Natural killer cell treated with Interleukin-12 subunit alpha and Interleukin-12 subunit beta and Interleukin-15 and Interleukin-18, amount 100 ng/mL, for 72 hours (primary cell): ENCODE measurements at regions not wholly inside any gene's neighbourhood (a gene's known extent, or its start where the extent isn't known, plus 50 kb on each side); places are given as distances from the start of the nearest gene placed in this dataset.
"Not testable (repeated sequence)": the region's sequence is repeated elsewhere in the genome, so short reads cannot be mapped to it uniquely, and the experiment has no call there.

Source experiments
- ATAC-seq, 2 donors: fragments of 150-1000 bp; cut with Tn5 transposase in 1 of 2; sonication (Bioruptor Pico), chemical (Tn5 transposase) in 1 of 2; 2 replicates each; pipeline ENCODE4 v1.10.0; 2021
- DNase-seq: peaks from one replicate; pipeline ENCODE4 v3.0.0; 2022; ENCODE audit warnings: low spot score
- H3K27ac Mint-ChIP-seq, 2 donors: 1 replicate in 1 of 2; 2 replicates in 1 of 2; pipeline ENCODE4 v1.8.0; 2022; ENCODE audit warnings: mixed read lengths in 2 of 2, mild to moderate bottlenecking in 1 of 2, moderate library complexity in 1 of 2
- H3K27me3 Mint-ChIP-seq, 2 donors: 1 replicate in 1 of 2; 2 replicates in 1 of 2; pipeline ENCODE4 v1.8.0; 2022; ENCODE audit warnings: mixed read lengths in 2 of 2
- H3K36me3 Mint-ChIP-seq: one replicate; pipeline ENCODE4 v1.8.0; 2022; ENCODE audit warnings: mixed read lengths
- H3K4me1 Mint-ChIP-seq, 2 donors: 1 replicate in 1 of 2; 2 replicates in 1 of 2; pipeline ENCODE4 v1.8.0; 2022; ENCODE audit warnings: low read depth in 2 of 2, mixed read lengths in 2 of 2, mild to moderate bottlenecking in 1 of 2
- H3K4me3 Mint-ChIP-seq: one replicate; pipeline ENCODE4 v1.8.0; 2022; ENCODE audit warnings: mixed read lengths
- H3K9me3 Mint-ChIP-seq: 2 replicates; pipeline ENCODE4 v1.8.0; 2022; ENCODE audit warnings: mixed read lengths

GRCh38 chr7:159335181-159335926 lies 190.7 kb upstream of the VIPR2 start:
- peak overlapping the region in 1 of 2 donors; percentile 35 for H3K27ac Mint-ChIP-seq
- H3K27me3 Mint-ChIP-seq, H3K9me3 Mint-ChIP-seq, ATAC-seq, H3K4me3 Mint-ChIP-seq, DNase-seq, H3K36me3 Mint-ChIP-seq, H3K4me1 Mint-ChIP-seq: not testable (repeated sequence)

GRCh38 chr7:159332854-159333479 lies 188.3 kb upstream of the VIPR2 start:
- not testable (repeated sequence) for DNase-seq, H3K9me3 Mint-ChIP-seq, H3K4me3 Mint-ChIP-seq, H3K27me3 Mint-ChIP-seq, ATAC-seq, H3K36me3 Mint-ChIP-seq, H3K4me1 Mint-ChIP-seq, H3K27ac Mint-ChIP-seq

DNA sequence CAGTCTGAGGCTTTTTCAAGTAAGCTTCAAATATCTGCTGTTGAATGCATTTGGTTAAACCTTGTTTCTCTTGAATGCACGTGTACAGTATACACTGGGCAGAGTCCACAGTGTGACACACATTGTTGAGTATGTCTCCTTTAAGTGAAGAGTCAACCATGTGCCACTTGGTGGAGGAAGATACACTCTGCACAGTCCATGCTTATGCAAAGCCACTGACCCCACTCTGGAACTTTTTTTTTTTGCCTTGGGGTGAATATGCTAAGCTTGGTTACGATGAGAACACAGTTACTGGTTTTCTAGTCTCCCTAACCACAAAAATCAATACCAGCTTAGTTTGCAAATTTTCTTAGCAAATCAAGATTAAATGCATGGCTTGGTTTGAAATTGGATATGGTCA lies 186.8 kb upstream of the VIPR2 start:
- H3K27ac Mint-ChIP-seq, result no peak overlapping the region
- peaks cover 0 to 4% of the 10 kb centered on the region in 2 donors for H3K4me1 Mint-ChIP-seq
- peaks cover 0 to 2% of the 10 kb centered on the region in 2 donors for H3K27me3 Mint-ChIP-seq
- peaks cover 9% of the 10 kb centered on the region for H3K36me3 Mint-ChIP-seq
- H3K4me3 Mint-ChIP-seq, result no peak overlapping the region
- DNase-seq (no peak), ATAC-seq (no peak)
- H3K9me3 Mint-ChIP-seq, result peaks cover 7% of the 10 kb centered on the region

- H3K4me3 Mint-ChIP-seq, result no peak overlapping the region
- H3K27me3 Mint-ChIP-seq, result peaks cover 0 to 5% of the 10 kb centered on the region in 2 donors
- no peak overlapping the region for H3K27ac Mint-ChIP-seq
- H3K4me1 Mint-ChIP-seq, result peaks cover 0 to 4% of the 10 kb centered on the region in 2 donors
- H3K36me3 Mint-ChIP-seq, result peaks cover 16% of the 10 kb centered on the region
- no peak for ATAC-seq
- DNase-seq, result no peak
- peaks cover 11% of the 10 kb centered on the region for H3K9me3 Mint-ChIP-seq
These were observed 185.2 kb upstream of the VIPR2 start for GRCh38 chr7:159329818-159330378.

DNA sequence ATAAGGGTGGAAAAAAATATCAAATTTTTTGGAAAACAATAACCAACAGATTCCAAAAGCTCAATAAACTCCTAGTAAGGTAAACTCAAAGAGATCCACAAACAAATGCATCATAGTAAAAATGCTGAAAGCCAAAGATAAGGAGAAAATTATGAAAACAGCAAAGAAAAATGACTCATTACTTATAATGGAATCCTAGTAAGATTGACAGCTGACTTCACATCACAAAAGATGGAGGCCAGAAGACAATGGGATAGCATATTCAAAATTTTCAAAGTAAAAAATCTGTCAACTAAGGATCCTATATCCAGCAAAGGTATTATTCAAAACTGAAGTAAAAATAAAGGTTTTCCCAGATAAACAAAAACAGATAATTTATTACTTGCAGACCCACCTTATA lies 183.4 kb upstream of the VIPR2 start:
- Mint-ChIP-seq H3K36me3 (peaks cover 16% of the 10 kb centered on the region), H3K27ac (no peak overlapping the region), H3K9me3 (peaks cover 11% of the 10 kb centered on the region), H3K4me1 (peaks cover 0 to under 1% of the 10 kb centered on the region in 2 donors), H3K27me3 (peaks cover 0 to 3% of the 10 kb centered on the region in 2 donors), H3K4me3 (no peak overlapping the region)
- DNase-seq (no peak), ATAC-seq (no peak)

DNA sequence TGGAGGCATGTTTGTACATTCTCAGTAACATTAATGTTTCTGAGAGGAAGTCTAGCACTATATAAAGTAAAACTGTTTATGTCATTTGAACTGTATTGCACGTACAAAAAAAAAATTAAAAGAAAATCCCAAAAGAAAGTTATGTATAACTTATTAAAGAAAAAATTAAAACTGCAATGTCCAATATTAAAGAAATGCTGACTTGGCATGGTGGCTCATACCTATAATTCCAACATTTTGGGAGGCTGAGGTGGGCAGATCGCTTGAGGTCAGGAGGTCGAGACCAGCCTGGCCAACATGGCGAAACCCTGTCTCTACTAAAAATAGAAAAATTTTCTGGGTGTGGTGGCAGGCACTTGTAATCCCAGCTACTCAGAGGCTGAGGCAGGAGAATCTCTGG lies 178.7 kb upstream of the VIPR2 start:
- H3K9me3 Mint-ChIP-seq, result peaks cover 15% of the 10 kb centered on the region
- no peak overlapping the region for H3K27ac Mint-ChIP-seq
- ATAC-seq (no peak), DNase-seq (no peak)
- H3K27me3 Mint-ChIP-seq, result peaks cover 0 to 6% of the 10 kb centered on the region in 2 donors
- peaks cover 6 to 13% of the 10 kb centered on the region in 2 donors for H3K4me1 Mint-ChIP-seq
- H3K4me3 Mint-ChIP-seq, result no peak overlapping the region
- H3K36me3 Mint-ChIP-seq, result peaks cover 25% of the 10 kb centered on the region

DNA sequence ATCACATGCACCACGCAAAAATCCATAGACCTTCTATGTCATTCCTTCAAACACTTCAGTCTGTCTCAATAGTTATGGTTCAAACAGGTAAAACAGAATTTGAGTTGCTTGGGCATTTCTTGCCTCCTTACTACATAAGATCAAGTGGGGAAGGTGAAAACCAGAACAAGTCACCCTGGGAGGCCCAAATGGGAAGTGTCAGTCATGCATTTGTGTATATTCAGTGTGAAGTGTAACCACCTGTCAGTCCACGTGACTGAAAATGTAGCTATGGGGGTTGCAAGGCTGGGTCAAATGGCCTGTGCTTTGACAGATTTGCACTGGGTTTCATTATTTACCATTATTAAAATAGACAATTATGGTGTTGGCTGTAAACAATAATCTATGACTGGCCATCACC lies 176.6 kb upstream of the VIPR2 start:
- H3K4me3 Mint-ChIP-seq, result no peak overlapping the region
- peaks cover 0 to 8% of the 10 kb centered on the region in 2 donors for H3K27me3 Mint-ChIP-seq
- DNase-seq, result no peak
- no peak for ATAC-seq
- H3K36me3 Mint-ChIP-seq, result peaks cover 15% of the 10 kb centered on the region
- peaks cover 6 to 13% of the 10 kb centered on the region in 2 donors for H3K4me1 Mint-ChIP-seq
- peaks cover 8% of the 10 kb centered on the region for H3K9me3 Mint-ChIP-seq
- H3K27ac Mint-ChIP-seq, result no peak overlapping the region

GRCh38 chr7:159318682-159319351 lies 174.2 kb upstream of the VIPR2 start:
- Mint-ChIP-seq H3K4me3 (no peak overlapping the region), H3K27ac (no peak overlapping the region), H3K36me3 (peaks cover 9% of the 10 kb centered on the region), H3K4me1 (peaks cover 6 to 13% of the 10 kb centered on the region in 2 donors), H3K9me3 (peaks cover 4% of the 10 kb centered on the region), H3K27me3 (peaks cover 0 to 5% of the 10 kb centered on the region in 2 donors)
- ATAC-seq (no peak), DNase-seq (no peak)

DNA sequence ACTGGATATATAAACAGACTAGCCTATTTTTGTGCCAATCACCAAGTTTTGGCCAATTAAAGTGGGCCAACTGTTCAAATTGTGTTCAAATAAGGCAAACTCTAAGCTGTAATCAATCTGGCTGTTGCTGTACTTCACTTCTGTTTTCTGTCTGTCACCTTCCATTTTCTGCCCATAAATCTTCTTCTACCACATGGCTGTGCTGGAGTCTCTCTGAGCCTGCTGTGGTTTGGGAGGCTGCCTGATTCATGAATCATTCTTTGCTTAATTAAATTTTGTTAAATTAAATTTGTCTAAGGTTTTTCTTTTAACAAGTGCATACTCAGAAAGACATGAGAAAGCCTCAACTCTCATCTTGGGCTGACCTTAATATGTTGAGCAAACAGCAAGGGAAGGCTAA lies 172.6 kb upstream of the VIPR2 start:
- ATAC-seq (no peak), DNase-seq (no peak)
- Mint-ChIP-seq H3K4me3 (no peak overlapping the region), H3K36me3 (peaks cover 9% of the 10 kb centered on the region), H3K9me3 (peaks cover 4% of the 10 kb centered on the region), H3K27ac (no peak overlapping the region), H3K4me1 (peaks cover 6 to 13% of the 10 kb centered on the region in 2 donors), H3K27me3 (peaks cover 2 to 5% of the 10 kb centered on the region in 2 donors)

DNA sequence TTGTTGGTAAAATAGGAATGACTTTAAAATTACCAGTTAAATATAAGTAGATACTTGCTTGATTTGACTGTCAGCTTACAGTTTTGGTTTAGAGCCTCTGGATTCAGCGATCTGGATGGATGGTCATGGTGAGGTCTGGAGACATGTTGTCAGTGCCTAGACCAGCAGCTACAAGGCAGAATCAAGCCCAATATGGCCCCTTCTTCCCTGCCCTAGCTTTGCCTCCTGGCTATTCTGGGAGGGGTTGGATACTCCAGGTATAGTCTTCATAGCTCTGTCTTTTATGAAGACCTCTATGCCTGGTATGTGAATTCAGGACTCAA lies 166.5 kb upstream of the VIPR2 start:
- DNase-seq, result no peak
- no peaks in the 10 kb centered on the region for H3K36me3 Mint-ChIP-seq
- H3K9me3 Mint-ChIP-seq, result no peaks in the 10 kb centered on the region
- peaks cover 8% of the 10 kb centered on the region in 2 donors for H3K27me3 Mint-ChIP-seq
- peaks cover 0 to 2% of the 10 kb centered on the region in 2 donors for H3K4me1 Mint-ChIP-seq
- H3K4me3 Mint-ChIP-seq, result no peak overlapping the region
- no peak for ATAC-seq
- H3K27ac Mint-ChIP-seq, result no peak overlapping the region

DNA sequence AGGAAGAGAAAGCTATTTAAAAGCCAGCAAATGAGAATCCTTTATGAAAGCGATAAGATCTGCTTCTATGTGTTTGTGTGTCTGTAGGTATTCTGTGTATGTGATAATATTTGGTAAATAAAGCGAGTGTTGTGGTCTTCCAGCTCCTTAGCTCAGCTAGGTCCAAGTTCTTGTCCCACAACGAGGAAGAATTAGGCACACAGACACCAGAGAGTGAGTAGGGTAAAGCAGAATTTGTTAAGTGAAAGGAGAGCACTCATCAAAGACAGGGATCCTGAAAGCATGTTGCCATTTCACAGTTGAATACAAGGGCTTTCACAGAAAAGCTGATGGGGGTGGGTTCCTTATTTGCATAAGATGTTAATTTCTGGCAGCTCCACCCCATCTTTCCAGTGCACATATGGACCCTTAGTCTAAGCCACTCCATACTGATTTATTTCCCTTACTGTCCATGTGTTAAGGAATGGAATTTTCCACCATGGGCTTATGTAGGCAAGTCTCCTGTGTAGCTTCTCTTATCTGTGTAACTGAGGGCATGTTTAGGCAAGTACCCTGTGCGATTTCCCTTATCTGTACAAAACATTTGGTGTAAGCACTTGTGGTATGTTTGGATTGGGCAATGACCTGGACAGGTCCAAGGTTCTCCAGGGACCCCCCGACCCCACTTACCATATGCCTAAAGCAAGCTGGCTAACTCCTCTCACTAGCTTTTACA lies 165.9 kb upstream of the VIPR2 start:
- ATAC-seq (no peak), DNase-seq (no peak)
- H3K9me3 Mint-ChIP-seq, result no peaks in the 10 kb centered on the region
- no peaks in the 10 kb centered on the region for H3K36me3 Mint-ChIP-seq
- H3K4me3 Mint-ChIP-seq, result no peak overlapping the region
- H3K27ac Mint-ChIP-seq, result no peak overlapping the region
- H3K27me3 Mint-ChIP-seq, result peaks cover 8% of the 10 kb centered on the region in 2 donors
- peaks cover 3 to 5% of the 10 kb centered on the region in 2 donors for H3K4me1 Mint-ChIP-seq

GRCh38 chr7:159309214-159309613 lies 164.5 kb upstream of the VIPR2 start:
- peaks cover 4 to 11% of the 10 kb centered on the region in 2 donors for H3K4me1 Mint-ChIP-seq
- not testable (repeated sequence) for H3K9me3 Mint-ChIP-seq, DNase-seq, H3K36me3 Mint-ChIP-seq, H3K27ac Mint-ChIP-seq, ATAC-seq, H3K4me3 Mint-ChIP-seq, H3K27me3 Mint-ChIP-seq

- Mint-ChIP-seq H3K36me3 (peaks cover 4% of the 10 kb centered on the region), H3K4me3 (no peak overlapping the region), H3K4me1 (peaks cover 4 to 11% of the 10 kb centered on the region in 2 donors), H3K27me3 (peaks cover 0 to 5% of the 10 kb centered on the region in 2 donors), H3K27ac (no peak overlapping the region), H3K9me3 (no peaks in the 10 kb centered on the region)
- ATAC-seq (peak in 1 of 2 donors; percentile 27), DNase-seq (no peak)
These were observed 161.3 kb upstream of the VIPR2 start for GRCh38 chr7:159306012-159306411.
